ENCODE measurements at regions not wholly inside any gene's neighbourhood (a gene's known extent, or its start where the extent isn't known, plus 50 kb on each side); places are given as distances from the start of the nearest gene placed in this dataset.

DNA sequence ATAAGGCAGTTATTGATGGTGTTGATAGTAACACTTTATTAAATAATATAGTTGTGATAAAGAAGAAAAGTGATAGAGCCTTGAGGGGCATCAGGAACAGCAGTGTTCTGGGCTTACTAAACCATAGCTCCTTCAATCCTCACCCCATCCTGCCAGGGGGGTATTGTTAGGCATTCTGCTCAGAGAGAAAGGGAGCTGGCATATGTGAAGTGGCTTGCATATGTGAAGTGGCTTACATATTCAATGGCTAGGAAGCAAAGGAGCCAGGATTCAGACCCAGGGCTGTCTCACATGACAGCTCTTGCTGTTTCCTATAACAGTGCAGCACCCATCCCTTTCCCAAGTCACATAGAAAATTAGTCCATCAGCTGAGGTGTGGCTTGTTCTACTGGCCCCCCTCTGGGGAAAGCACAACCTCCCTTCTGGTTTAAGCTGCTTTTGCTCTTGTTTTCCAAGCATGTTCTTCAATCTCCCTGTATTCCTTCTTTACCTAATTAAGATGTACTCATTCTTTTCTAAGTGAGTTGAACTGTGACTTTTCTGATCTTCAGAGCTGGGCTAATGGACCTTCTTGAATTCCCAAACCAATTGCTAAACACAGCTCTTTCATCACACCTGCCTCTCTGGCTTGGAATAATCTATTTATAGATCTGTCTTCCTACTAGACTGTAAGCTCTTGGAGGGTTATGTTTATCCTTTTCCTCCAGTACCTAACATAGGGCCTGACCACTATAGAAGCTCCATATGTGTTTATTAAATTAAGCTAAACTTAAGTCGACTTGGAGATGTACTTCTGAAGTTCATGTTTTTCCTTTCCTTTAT is 108.7 kb upstream of the GLI3 start (continued):
- TF ChIP-seq RNF2 (IDR thresholded peaks at IDR 0.05; ENCODE audit: borderline replicate concordance, low read depth, low read length, missing control alignments, poor library complexity, severe bottlenecking) (no peak), CHD1 (IDR thresholded peaks at IDR 0.05; ENCODE audit: low read depth, low read length) (no peak), KDM4A (IDR thresholded peaks at IDR 0.05; ENCODE audit: low read depth, low read length, severe bottlenecking) (no peak), CTBP2 (IDR thresholded peaks at IDR 0.05; ENCODE audit: borderline replicate concordance, insufficient read depth, insufficient read length, low read length) (no peak), FOSL1 (IDR thresholded peaks at IDR 0.05; ENCODE audit: insufficient read depth, low read depth, low read length) (no peak), USF2 (IDR thresholded peaks at IDR 0.05; ENCODE audit: low read length) (no peak), CEBPB (IDR thresholded peaks at IDR 0.05; ENCODE audit: low read depth, low read length) (no peak), CREB1 (IDR thresholded peaks at IDR 0.05) (no peak), HDAC6 (IDR thresholded peaks at IDR 0.05; ENCODE audit: low read depth, low read length) (no peak)

Measured in H1 (cell line).